ENCODE measurements at regions not wholly inside any gene's neighbourhood (a gene's known extent, or its start where the extent isn't known, plus 50 kb on each side); places are given as distances from the start of the nearest gene placed in this dataset.

DNA sequence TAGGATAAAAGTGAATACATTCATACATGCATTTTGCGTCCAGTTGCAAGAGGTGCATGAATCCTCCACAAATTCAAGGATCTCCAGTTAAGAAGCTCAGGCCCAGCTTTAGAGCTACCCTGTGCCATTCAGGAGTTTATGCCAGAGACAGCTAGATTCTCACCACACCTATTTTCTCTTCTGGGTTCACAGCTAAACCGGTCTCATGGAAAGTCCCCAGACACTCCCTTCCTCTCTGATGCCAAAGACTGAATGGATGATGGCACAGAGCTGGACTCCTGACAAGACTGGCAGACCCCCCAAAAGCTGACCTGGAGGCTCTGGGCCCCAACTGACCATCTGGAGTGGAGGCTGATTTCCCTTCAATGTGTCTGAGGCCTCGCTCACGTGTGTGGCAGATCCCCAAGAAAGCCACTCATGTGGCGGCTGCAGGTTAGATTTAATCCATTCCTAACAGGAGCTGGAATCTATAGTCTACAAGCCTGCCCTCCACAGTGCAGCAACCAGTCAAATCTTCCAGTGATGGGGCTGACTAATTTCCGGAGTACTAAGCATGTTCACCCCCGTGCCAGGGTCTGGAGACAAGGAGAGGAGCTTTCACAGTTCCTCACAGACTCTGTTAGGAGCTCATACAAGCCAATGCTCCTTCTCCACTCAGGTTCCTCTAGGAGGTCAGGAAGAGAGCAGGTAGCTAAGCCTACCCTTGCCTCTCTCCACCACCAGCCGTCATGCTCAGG, 257.1 kb downstream of the BCL11A start:
- TF ChIP-seq, protein P1, sequence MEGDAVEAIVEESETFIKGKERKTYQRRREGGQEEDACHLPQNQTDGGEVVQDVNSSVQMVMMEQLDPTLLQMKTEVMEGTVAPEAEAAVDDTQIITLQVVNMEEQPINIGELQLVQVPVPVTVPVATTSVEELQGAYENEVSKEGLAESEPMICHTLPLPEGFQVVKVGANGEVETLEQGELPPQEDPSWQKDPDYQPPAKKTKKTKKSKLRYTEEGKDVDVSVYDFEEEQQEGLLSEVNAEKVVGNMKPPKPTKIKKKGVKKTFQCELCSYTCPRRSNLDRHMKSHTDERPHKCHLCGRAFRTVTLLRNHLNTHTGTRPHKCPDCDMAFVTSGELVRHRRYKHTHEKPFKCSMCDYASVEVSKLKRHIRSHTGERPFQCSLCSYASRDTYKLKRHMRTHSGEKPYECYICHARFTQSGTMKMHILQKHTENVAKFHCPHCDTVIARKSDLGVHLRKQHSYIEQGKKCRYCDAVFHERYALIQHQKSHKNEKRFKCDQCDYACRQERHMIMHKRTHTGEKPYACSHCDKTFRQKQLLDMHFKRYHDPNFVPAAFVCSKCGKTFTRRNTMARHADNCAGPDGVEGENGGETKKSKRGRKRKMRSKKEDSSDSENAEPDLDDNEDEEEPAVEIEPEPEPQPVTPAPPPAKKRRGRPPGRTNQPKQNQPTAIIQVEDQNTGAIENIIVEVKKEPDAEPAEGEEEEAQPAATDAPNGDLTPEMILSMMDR (IDR thresholded peaks at IDR 0.05; ENCODE audit: borderline replicate concordance, extremely low read depth, low read length, poor library complexity, severe bottlenecking): no peak
- no peak for TF ChIP-seq EZH2 (IDR thresholded peaks at IDR 0.05; ENCODE audit: borderline replicate concordance, low read depth, low read length, severe bottlenecking)
